HEK293 (cell line): ENCODE measurements at regions not wholly inside any gene's neighbourhood (a gene's known extent, or its start where the extent isn't known, plus 50 kb on each side); places are given as distances from the start of the nearest gene placed in this dataset.

Experiments used
- PBX3 ChIP-seq: sonication (generic); formaldehyde crosslinking; IDR thresholded peaks from 2 replicates; pipeline ENCODE4 v1.8.1; 2022; ENCODE audit warnings: mild to moderate bottlenecking, moderate library complexity, missing genetic modification reagents
- ZNF121 ChIP-seq: fragments of 450-650 bp; formaldehyde crosslinking; IDR thresholded peaks from 2 replicates; pipeline ENCODE4 v1.5.1; 2016; ENCODE audit warnings: missing biosample characterization, missing genetic modification characterization

- TF ChIP-seq ZNF121 (tag by site-specific recombination) (no peak), PBX3 (CRISPR knock-in tag) (no peak)
These were observed 148.0 kb upstream of the TBL1XR1 start for GRCh38 chr3:177345049-177345972.
